ES-I3 (cell line): ENCODE measurements at regions not wholly inside any gene's neighbourhood (a gene's known extent, or its start where the extent isn't known, plus 50 kb on each side); places are given as distances from the start of the nearest gene placed in this dataset.

Experiments
- H3K36me3 ChIP-seq: 2 replicates; pipeline ENCODE4 v1.6.1; 2013; ENCODE audit warnings: mild to moderate bottlenecking, low read length, control low read depth, moderate library complexity; ENCODE audit not compliant: insufficient read depth
- H3K4me1 ChIP-seq: 2 replicates; pipeline ENCODE4 v1.6.1; 2013; ENCODE audit warnings: mild to moderate bottlenecking, control low read depth, low read length; ENCODE audit not compliant: insufficient read depth
- H3K9ac ChIP-seq: 2 replicates; pipeline ENCODE4 v1.6.1; 2013; ENCODE audit warnings: low read depth, mild to moderate bottlenecking, low read length, moderate library complexity
- H3K9me3 ChIP-seq: 2 replicates; pipeline ENCODE4 v1.6.1; 2013; ENCODE audit warnings: mild to moderate bottlenecking, low read length, moderate library complexity; ENCODE audit not compliant: control insufficient read depth, insufficient read depth

DNA sequence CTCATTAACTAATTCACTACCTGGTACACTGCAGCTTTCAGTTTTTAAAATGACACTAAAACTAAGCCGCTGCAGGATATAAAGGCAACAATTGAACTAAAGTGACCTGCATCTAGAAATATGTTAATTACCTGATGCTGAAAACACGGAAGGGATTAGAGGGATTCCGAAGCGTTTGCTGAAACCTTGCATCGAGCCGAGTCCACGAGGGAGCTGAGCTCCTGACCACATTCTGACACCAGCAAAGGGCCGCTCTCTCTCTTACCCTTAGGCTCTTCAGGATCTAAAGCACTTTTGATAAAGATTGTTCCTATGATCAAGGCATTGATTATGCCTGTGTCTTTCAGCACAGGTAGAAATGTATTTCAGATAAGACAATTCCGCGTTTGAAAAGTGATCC, 59.5 kb upstream of the CDKN3 start:
- peaks cover 22% of the 10 kb centered on the region for H3K4me1 ChIP-seq
- H3K9ac ChIP-seq: no peak overlapping the region
- no peaks in the 10 kb centered on the region for H3K36me3 ChIP-seq
- H3K9me3 ChIP-seq: no peaks in the 10 kb centered on the region

GRCh38 chr14:54338696-54339317, 58.0 kb upstream of the CDKN3 start:
- no peaks in the 10 kb centered on the region for H3K36me3 ChIP-seq
- H3K9me3 ChIP-seq: no peaks in the 10 kb centered on the region
- peaks cover 22% of the 10 kb centered on the region for H3K4me1 ChIP-seq
- H3K9ac ChIP-seq: no peak overlapping the region

DNA sequence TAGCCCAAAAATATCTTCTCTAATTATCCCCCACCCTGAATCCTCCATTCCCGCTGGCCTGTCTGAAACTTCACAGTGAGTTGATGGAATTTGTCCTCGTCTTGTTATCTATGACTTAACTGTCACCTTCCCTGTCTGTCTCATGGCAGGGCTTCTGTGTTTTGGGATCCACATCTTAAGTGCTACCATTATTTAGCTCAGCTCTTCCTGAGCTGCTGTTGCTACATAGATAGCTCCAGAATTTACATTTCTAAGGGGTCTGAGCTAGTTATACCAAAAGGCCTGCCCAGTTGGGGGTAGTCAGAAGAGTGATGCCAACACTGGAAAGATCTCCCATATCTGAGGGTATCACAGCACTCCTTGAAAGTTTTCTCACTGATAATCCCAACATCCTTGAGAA, 57.0 kb upstream of the CDKN3 start:
- H3K9ac ChIP-seq: no peak overlapping the region
- peaks cover 22% of the 10 kb centered on the region for H3K4me1 ChIP-seq
- H3K36me3 ChIP-seq: no peaks in the 10 kb centered on the region
- H3K9me3 ChIP-seq: no peaks in the 10 kb centered on the region

DNA sequence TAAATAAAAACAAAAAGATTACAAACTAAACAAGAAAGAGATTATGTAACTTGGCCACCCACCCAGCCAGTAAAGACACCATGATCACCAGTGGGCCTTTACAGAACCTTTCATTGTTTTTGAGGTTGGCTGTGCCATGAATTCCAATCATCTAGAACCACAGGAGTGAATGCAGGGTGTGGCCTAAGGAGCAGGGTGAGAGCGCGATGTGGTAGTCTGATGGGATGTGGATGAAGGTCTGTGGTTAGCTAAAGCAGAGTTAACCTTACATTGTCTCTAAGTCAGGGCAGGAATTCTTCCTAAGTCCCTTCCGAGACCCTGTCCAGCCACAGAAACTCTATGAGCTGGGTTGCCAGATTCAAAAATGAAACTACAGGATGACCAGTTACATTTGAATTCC, 54.0 kb upstream of the CDKN3 start:
- Histone ChIP-seq H3K9me3 (no peaks in the 10 kb centered on the region), H3K4me1 (peaks cover 25% of the 10 kb centered on the region), H3K9ac (no peak overlapping the region), H3K36me3 (no peaks in the 10 kb centered on the region)

GRCh38 chr14:54343272-54344121, 53.3 kb upstream of the CDKN3 start:
- no peak overlapping the region for H3K9ac ChIP-seq
- H3K4me1 ChIP-seq: peaks cover 22% of the 10 kb centered on the region
- H3K36me3 ChIP-seq: no peaks in the 10 kb centered on the region
- no peaks in the 10 kb centered on the region for H3K9me3 ChIP-seq

DNA sequence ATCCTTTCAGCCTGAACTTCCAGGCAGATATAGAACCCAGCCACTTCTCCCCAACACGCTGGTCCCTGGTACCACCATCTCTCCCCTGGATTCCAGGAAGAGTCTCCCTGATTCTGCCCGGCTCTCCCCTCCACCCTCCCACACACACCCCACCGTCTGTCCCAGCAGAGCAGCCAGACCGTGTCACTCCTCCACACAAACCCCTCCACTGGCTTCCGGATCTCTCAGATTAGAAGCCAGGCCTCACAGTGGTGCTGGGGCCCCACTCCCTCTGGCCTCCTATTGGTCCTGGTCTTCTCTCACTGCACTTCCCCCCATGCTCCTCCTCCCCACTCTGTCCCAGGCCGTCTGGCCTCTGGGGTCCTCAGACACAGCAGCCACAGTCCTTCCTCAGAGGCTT, 52.4 kb upstream of the CDKN3 start:
- Histone ChIP-seq H3K36me3 (no peaks in the 10 kb centered on the region), H3K4me1 (peaks cover 19% of the 10 kb centered on the region), H3K9ac (no peak overlapping the region), H3K9me3 (no peaks in the 10 kb centered on the region)

DNA sequence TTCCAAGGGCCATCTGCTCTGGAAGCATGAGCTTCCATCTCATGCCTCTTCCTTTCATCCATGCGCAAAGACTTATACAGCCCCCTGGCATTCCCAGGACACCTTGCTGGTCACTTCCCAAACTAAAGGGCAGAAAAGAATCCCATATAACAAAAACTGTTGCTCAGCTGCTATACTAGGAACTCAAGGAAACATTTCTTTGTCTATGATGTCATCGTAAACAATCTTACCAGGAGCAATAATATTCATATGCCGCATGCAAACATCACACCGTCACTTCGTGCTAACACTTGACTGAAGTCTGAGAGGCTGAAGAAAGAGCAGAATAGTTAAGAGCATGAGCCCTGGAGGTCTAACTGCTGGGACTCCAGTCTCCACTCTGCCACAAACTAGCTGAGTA, 50.5 kb upstream of the CDKN3 start:
- Histone ChIP-seq H3K9ac (no peak overlapping the region), H3K4me1 (peaks cover 9% of the 10 kb centered on the region), H3K9me3 (no peaks in the 10 kb centered on the region), H3K36me3 (no peaks in the 10 kb centered on the region)
